ENCODE measurements at regions not wholly inside any gene's neighbourhood (a gene's known extent, or its start where the extent isn't known, plus 50 kb on each side); places are given as distances from the start of the nearest gene placed in this dataset.

DNA sequence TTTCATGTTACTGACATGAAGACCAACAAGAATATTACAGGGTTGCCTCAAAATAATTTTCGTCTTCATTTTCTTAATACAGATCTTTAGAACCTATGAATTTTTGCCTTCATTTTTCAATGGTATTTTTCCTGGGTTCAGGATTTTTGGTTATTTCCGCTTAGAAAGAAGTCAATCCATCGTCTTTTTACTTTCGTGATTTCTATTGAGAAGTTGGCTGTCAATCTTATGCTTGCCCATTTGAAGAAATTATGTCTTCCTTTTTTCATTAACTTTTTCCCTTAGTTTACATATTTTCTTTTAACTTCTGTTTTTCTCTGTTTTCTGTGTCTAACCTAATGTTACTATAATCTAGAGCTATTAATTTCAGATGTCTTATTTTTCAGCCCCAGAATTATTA lies 868.9 kb upstream of the SLC10A2 start:
- Histone ChIP-seq H2AFZ (ENCODE audit: low read length) (no peak overlapping the region), H3K9me3 (ENCODE audit: insufficient read depth in 2 of 2, low read depth in 1 of 2, low read length in 1 of 2) (0 out of 4 replicates have a peak, but pooled peaks cover 0 to 3% of the 10 kb centered on the region in 2 experiments), H4K20me1 (replicated peaks in 1 of 2; ENCODE audit: control insufficient read depth in 1 of 2, insufficient read depth in 2 of 2, low read length in 2 of 2) (no peaks in the 10 kb centered on the region), H3K4me1 (replicated peaks in 1 of 4; ENCODE audit: control insufficient read depth in 3 of 4, insufficient read depth in 4 of 4, low read length in 3 of 4) (no peaks in the 10 kb centered on the region), H3K4me2 (ENCODE audit: insufficient read depth in 1 of 2, low read depth in 2 of 2, low read length in 2 of 2) (no peak overlapping the region), H3K23ac (ENCODE audit: insufficient read length) (no peak overlapping the region), H3K36me3 (ENCODE audit: control insufficient read depth in 2 of 4, insufficient read depth in 4 of 4, low read length in 3 of 4) (no peaks in the 10 kb centered on the region), H4K8ac (ENCODE audit: extremely low read depth, insufficient read depth, low read length) (no peak overlapping the region), H2BK12ac (ENCODE audit: low read depth, low read length) (no peak overlapping the region), H4K5ac (ENCODE audit: insufficient read length, low read depth, low read length) (no peak overlapping the region), H3K14ac (ENCODE audit: insufficient read length) (no peak overlapping the region), H3K79me2 (ENCODE audit: control insufficient read depth in 1 of 2, insufficient read depth in 2 of 2, low read length in 2 of 2) (no peaks in the 10 kb centered on the region), H2BK5ac (ENCODE audit: low read depth, low read length) (no peak overlapping the region), H2BK15ac (ENCODE audit: low read length) (no peak overlapping the region), H3K4ac (replicated peaks; ENCODE audit: insufficient read length, low read depth, low read length) (no peak overlapping the region), H2AK5ac (ENCODE audit: low read depth, low read length) (no peak overlapping the region), H3K27me3 (replicated peaks in 1 of 4; ENCODE audit: control insufficient read depth in 3 of 4, extremely low read depth in 1 of 4, insufficient read depth in 3 of 4, low read length in 3 of 4) (no peaks in the 10 kb centered on the region), H3K27ac (ENCODE audit: low read depth, low read length) (no peak overlapping the region), H3K4me3 (ENCODE audit: extremely low read depth in 1 of 4, insufficient read depth in 2 of 4, low read depth in 3 of 4, low read length in 4 of 4) (no peak overlapping the region), H3K18ac (ENCODE audit: extremely low read depth, low read length) (no peak overlapping the region), H3K23me2 (ENCODE audit: low read depth, low read length) (no peaks in the 10 kb centered on the region), H3K9ac (replicated peaks in 1 of 4; ENCODE audit: extremely low read depth in 1 of 4, low read depth in 3 of 4, low read length in 3 of 4) (no peak overlapping the region), H2BK120ac (replicated peaks; ENCODE audit: low read depth, low read length) (no peak overlapping the region), H4K91ac (replicated peaks; ENCODE audit: insufficient read length, low read length) (no peak overlapping the region), H3K56ac (replicated peaks; ENCODE audit: insufficient read length, low read depth, low read length) (no peak overlapping the region), H2BK20ac (ENCODE audit: low read length) (no peak overlapping the region), H3K79me1 (ENCODE audit: low read depth, low read length) (no peaks in the 10 kb centered on the region)
- FAIRE-seq (no peak), DNase-seq (ENCODE audit: low read depth in 1 of 2, low spot score in 2 of 2) (no peak)
- ChIA-PET POLR2A (ENCODE audit: partially characterized antibody) (no interaction called here), CTCF (ENCODE audit: partially characterized antibody) (no interaction called here)
- no peak for TF ChIP-seq SP4 (IDR thresholded peaks at IDR 0.05; ENCODE audit: low read length)
- TF ChIP-seq RNF2 (IDR thresholded peaks at IDR 0.05; ENCODE audit: borderline replicate concordance, low read depth, low read length, missing control alignments, poor library complexity, severe bottlenecking), result no peak
- TF ChIP-seq KDM5A (IDR thresholded peaks at IDR 0.05; ENCODE audit: low read length), result no peak
- WGBS, 2 experiments (ENCODE audit: extremely low coverage in 1 of 2, insufficient coverage in 1 of 2, insufficient read length in 1 of 2, insufficient replicate concordance in 2 of 2, low coverage in 1 of 2, low lambda C conversion rate in 2 of 2, missing lambda C conversion rate in 1 of 2), result 81% methylated on average over 4 of the region's 4 CpGs; no CpG with 5 or more reads in 1 of the 2 experiments
